RPMI8226 (cell line): ENCODE measurements at regions not wholly inside any gene's neighbourhood (a gene's known extent, or its start where the extent isn't known, plus 50 kb on each side); places are given as distances from the start of the nearest gene placed in this dataset.

ENCODE experiments used
- DNase-seq: peaks from one replicate; pipeline ENCODE4 v3.0.0-alpha.2; 2015

- no peak for DNase-seq
Observed at GRCh38 chr11:91800208-91800914, 424.3 kb upstream of the FAT3 start.

GRCh38 chr11:91798240-91798639, 426.4 kb upstream of the FAT3 start:
- no peak for DNase-seq

- no peak for DNase-seq
Observed at GRCh38 chr11:91796999-91797398, 427.6 kb upstream of the FAT3 start.

- no peak for DNase-seq
Observed at GRCh38 chr11:91795139-91795887, 429.3 kb upstream of the FAT3 start.

GRCh38 chr11:91794146-91794545, 430.5 kb upstream of the FAT3 start:
- no peak for DNase-seq

GRCh38 chr11:91792779-91793262, 431.8 kb upstream of the FAT3 start:
- no peak for DNase-seq

GRCh38 chr11:91791171-91791468, 433.5 kb upstream of the FAT3 start:
- DNase-seq, result no peak

- DNase-seq, result no peak
Observed at GRCh38 chr11:91790346-91791170, 434.1 kb upstream of the FAT3 start.

GRCh38 chr11:91788764-91789163, 435.9 kb upstream of the FAT3 start:
- no peak for DNase-seq

GRCh38 chr11:91786097-91786496, 438.5 kb upstream of the FAT3 start:
- no peak for DNase-seq

GRCh38 chr11:91783173-91783572, 441.4 kb upstream of the FAT3 start:
- no peak for DNase-seq

GRCh38 chr11:91778758-91779157, 445.9 kb upstream of the FAT3 start:
- DNase-seq, result no peak

- no peak for DNase-seq
Observed at GRCh38 chr11:91776655-91777054, 448.0 kb upstream of the FAT3 start.

- no peak for DNase-seq
Observed at GRCh38 chr11:91773090-91773489, 451.5 kb upstream of the FAT3 start.

- no peak for DNase-seq
Observed at GRCh38 chr11:91771961-91772360, 452.7 kb upstream of the FAT3 start.

- no peak for DNase-seq
Observed at GRCh38 chr11:91768783-91769182, 455.8 kb upstream of the FAT3 start.

- no peak for DNase-seq
Observed at GRCh38 chr11:91763331-91763730, 461.3 kb upstream of the FAT3 start.

- DNase-seq, result no peak
Observed at GRCh38 chr11:91761406-91762025, 463.1 kb upstream of the FAT3 start.

- no peak for DNase-seq
Observed at GRCh38 chr11:91756829-91757480, 467.7 kb upstream of the FAT3 start.

GRCh38 chr11:91755951-91756707, 468.5 kb upstream of the FAT3 start:
- no peak for DNase-seq

- DNase-seq, result no peak
Observed at GRCh38 chr11:91755526-91755925, 469.1 kb upstream of the FAT3 start.

- no peak for DNase-seq
Observed at GRCh38 chr11:91749251-91749650, 475.4 kb upstream of the FAT3 start.
